GM12878 (cell line): ENCODE measurements at regions not wholly inside any gene's neighbourhood (a gene's known extent, or its start where the extent isn't known, plus 50 kb on each side); places are given as distances from the start of the nearest gene placed in this dataset.

Source experiments
- ATAC-seq: fragments of 200-7000 bp; cut with Tn5 transposase; 3 replicates; pipeline ENCODE4 v1.9.1; 2020; ENCODE audit warnings: mild to moderate bottlenecking, moderate library complexity
- BruUV-seq: library from RNA; stranded (reverse); fragments of 400-500 nt; replicated peaks from 2 replicates; lab custom pipeline; 2021; lab: Mats Ljungman, UMichigan
- CTCF ChIA-PET: fragments of 300-600 bp; sonication (Branson Sonifier 250); formaldehyde crosslinking; extraction: SDS; loops from one replicate; lab custom pipeline; 2021; ENCODE audit warnings: inconsistent platforms; lab: Yijun Ruan, JAX
- POLR2A ChIA-PET: fragments of 350-600 bp; formaldehyde crosslinking; extraction: SDS; loops from one replicate; lab custom pipeline; 2021; ENCODE audit warnings: inconsistent platforms; lab: Charles Lee
- RAD21 ChIA-PET: fragments of 300-600 bp; sonication (Branson Sonifier 250); formaldehyde crosslinking; loops from one replicate; lab custom pipeline; 2023; ENCODE audit warnings: antibody characterized with exemption; ENCODE audit not compliant: unreplicated experiment; lab: Charles Lee
- SMC1A ChIA-PET: fragments of 300-600 bp; sonication (Branson Sonifier 250); formaldehyde crosslinking; loops from one replicate; lab custom pipeline; 2023; ENCODE audit not compliant: unreplicated experiment, uncharacterized antibody; lab: Charles Lee
- DNase-seq: peaks from one replicate; pipeline ENCODE4 v3.0.0-alpha.2; 2011; ENCODE audit warnings: low read depth, low spot score
- FAIRE-seq: peaks from 3 replicates; lab custom pipeline; 2011; peaks lifted over from hg19 to GRCh38; lab: Jason Lieb, UNC
- H2AFZ ChIP-seq: 2 replicates; pipeline ENCODE4 v1.6.0; 2011; ENCODE audit warnings: low read depth, low read length, control low read depth; ENCODE audit not compliant: control insufficient read depth
- H3K27ac ChIP-seq: 2 replicates; pipeline ENCODE4 v1.5.1; 2011; ENCODE audit warnings: control low read depth; ENCODE audit not compliant: control insufficient read depth, insufficient read depth
- H3K27me3 ChIP-seq, 2 experiments: replicated peaks in 1 of 2; 2 replicates each; pipeline versions ENCODE4 v1.6.0 to v1.6.1; 2011; ENCODE audit warnings: low read length in 1 of 2; ENCODE audit not compliant: control insufficient read depth in 2 of 2, insufficient read depth in 2 of 2
- H3K36me3 ChIP-seq, 2 experiments: 2 replicates each; pipeline ENCODE4 v1.5.1; 2011; ENCODE audit warnings: low read length in 1 of 2; ENCODE audit not compliant: control insufficient read depth in 2 of 2, insufficient read depth in 2 of 2
- H3K4me1 ChIP-seq: 2 replicates; pipeline ENCODE4 v1.6.1; 2011; ENCODE audit warnings: mild to moderate bottlenecking, low read length, moderate library complexity, mixed read lengths; ENCODE audit not compliant: control insufficient read depth, insufficient read depth
- H3K4me2 ChIP-seq: 2 replicates; pipeline ENCODE4 v1.6.0; 2011; ENCODE audit warnings: control low read depth; ENCODE audit not compliant: control insufficient read depth, insufficient read depth
- H3K4me3 ChIP-seq: fragments of 200-600 bp; sonication (generic); 2 replicates; pipeline ENCODE4 v1.5.1; 2016
- H3K79me2 ChIP-seq: 2 replicates; pipeline ENCODE4 v1.6.0; 2011; ENCODE audit warnings: low read length; ENCODE audit not compliant: control insufficient read depth, insufficient read depth
- H3K9ac ChIP-seq: 2 replicates; pipeline ENCODE4 v1.8.0; 2011; ENCODE audit warnings: low read length, control low read depth, mixed read lengths; ENCODE audit not compliant: control insufficient read depth, insufficient read depth
- H3K9me3 ChIP-seq: replicated peaks from 3 replicates; pipeline ENCODE4 v1.5.1; 2011; ENCODE audit warnings: mild to moderate bottlenecking, low read length; ENCODE audit not compliant: control insufficient read depth, insufficient read depth
- H4K20me1 ChIP-seq: 2 replicates; pipeline ENCODE4 v1.6.0; 2011; ENCODE audit not compliant: control insufficient read depth, insufficient read depth
- BHLHE40 ChIP-seq, 2 experiments: fragments of 450-650 bp in 1 of 2; IDR thresholded peaks; 2 replicates each; pipeline ENCODE4 v1.6.1; 2011 to 2017; ENCODE audit warnings: low read depth in 2 of 2, borderline replicate concordance in 1 of 2, improper control_type of control experiment in 1 of 2, low read length in 1 of 2, mild to moderate bottlenecking in 1 of 2
- EP300 ChIP-seq, 2 experiments: fragments of 150-350 bp in 1 of 2; IDR thresholded peaks; 2 replicates each; pipeline ENCODE4 v1.6.1; 2011 to 2012; ENCODE audit warnings: low read depth in 2 of 2, low read length in 2 of 2, borderline replicate concordance in 1 of 2, improper control_type of control experiment in 1 of 2, inconsistent platforms in 1 of 2; ENCODE audit not compliant: control insufficient read depth in 1 of 2
- HDAC2 ChIP-seq: fragments of 200-600 bp; sonication (generic); IDR thresholded peaks from 2 replicates; pipeline ENCODE4 v1.6.1; 2017
- IKZF2 ChIP-seq, 2 experiments: fragments of 450-650 bp; IDR thresholded peaks; 2 replicates each; pipeline ENCODE4 v1.6.1; 2017; ENCODE audit warnings: mild to moderate bottlenecking in 2 of 2, moderate library complexity in 2 of 2
- SRF ChIP-seq, 2 experiments: IDR thresholded peaks; 2 replicates each; pipeline ENCODE4 v1.6.1; 2011; ENCODE audit warnings: low read depth in 2 of 2, low read length in 2 of 2, mild to moderate bottlenecking in 1 of 2, moderate library complexity in 1 of 2
- ZSCAN29 ChIP-seq: fragments of 450-650 bp; IDR thresholded peaks from 2 replicates; pipeline ENCODE4 v1.6.1; 2017; ENCODE audit warnings: mild to moderate bottlenecking, moderate library complexity
- WGBS: methylation state at CpG from one replicate; pipeline ENCODE4 v1.1.6; 2016; ENCODE audit warnings: low lambda C conversion rate; ENCODE audit not compliant: insufficient replicate concordance, insufficient coverage; ENCODE audit errors: missing lambda C conversion rate; 5-methylcytosine and 5-hydroxymethylcytosine counted together
- in situ Hi-C: fragments of 300-500 bp; cut with MboI; formaldehyde crosslinking; loops from 9 replicates; pipeline ENCODE4 v1.14.3; 2018; ENCODE audit warnings: mixed read lengths
- intact Hi-C: fragments of 100-400 bp; cut with micrococcal nuclease; formaldehyde crosslinking; loops from one replicate; pipeline ENCODE4 v1.14.2; 2022; ENCODE audit not compliant: unreplicated experiment
- TF ChIP-seq, protein P1 (sequence below): IDR thresholded peaks from 2 replicates; pipeline ENCODE4 v1.6.1; 2012; ENCODE audit warnings: improper control_type of control experiment, low read depth, low read length; ENCODE audit not compliant: insufficient replicate concordance
- TF ChIP-seq, protein P2 (sequence below): IDR thresholded peaks from 2 replicates; pipeline ENCODE4 v1.6.1; 2012; ENCODE audit warnings: low read depth, low read length, improper control_type of control experiment
- TF ChIP-seq, protein P3 (sequence below): fragments of 450-650 bp; IDR thresholded peaks from 2 replicates; pipeline ENCODE4 v1.6.1; 2016; ENCODE audit warnings: mild to moderate bottlenecking, moderate library complexity, borderline replicate concordance

DNA sequence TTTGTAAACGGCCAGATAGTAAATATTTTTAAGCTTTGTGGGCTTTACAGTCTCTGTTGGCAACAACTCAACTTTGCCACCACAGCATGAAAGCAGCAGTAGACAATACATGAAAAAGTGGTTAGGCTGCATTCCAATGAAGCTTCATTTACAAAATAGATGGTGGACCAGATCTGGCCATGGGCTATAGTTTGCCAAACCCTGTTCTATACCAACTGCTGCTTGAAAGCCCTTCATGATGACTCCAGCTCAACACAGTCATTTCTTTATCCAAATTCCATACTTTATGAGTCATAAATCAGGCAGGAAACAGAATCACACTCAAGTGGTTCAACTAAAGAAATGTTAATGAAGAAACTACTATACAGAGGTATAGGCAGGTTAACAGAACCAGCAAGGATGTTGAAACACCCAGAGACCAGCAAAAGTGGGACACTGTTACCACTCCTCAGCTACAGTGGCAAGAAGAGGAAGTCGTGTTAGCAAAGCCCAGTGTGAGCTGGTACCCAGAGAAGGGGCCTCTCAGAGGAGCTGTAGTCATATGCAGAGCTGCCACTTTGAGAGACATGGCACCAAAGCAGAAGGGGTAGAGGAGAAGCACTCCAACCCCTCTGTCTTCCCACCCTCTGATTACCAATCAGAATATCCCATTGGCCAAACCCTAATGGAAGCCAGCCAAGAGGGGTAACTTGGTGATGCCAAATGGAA lies 72.5 kb downstream of the PRLHR start (continued):
- TF ChIP-seq BHLHE40 (IDR thresholded peaks at IDR 0.05; ENCODE audit: borderline replicate concordance in 1 of 2, low read depth in 2 of 2, low read length in 1 of 2), result no peak
- TF ChIP-seq, protein P1, sequence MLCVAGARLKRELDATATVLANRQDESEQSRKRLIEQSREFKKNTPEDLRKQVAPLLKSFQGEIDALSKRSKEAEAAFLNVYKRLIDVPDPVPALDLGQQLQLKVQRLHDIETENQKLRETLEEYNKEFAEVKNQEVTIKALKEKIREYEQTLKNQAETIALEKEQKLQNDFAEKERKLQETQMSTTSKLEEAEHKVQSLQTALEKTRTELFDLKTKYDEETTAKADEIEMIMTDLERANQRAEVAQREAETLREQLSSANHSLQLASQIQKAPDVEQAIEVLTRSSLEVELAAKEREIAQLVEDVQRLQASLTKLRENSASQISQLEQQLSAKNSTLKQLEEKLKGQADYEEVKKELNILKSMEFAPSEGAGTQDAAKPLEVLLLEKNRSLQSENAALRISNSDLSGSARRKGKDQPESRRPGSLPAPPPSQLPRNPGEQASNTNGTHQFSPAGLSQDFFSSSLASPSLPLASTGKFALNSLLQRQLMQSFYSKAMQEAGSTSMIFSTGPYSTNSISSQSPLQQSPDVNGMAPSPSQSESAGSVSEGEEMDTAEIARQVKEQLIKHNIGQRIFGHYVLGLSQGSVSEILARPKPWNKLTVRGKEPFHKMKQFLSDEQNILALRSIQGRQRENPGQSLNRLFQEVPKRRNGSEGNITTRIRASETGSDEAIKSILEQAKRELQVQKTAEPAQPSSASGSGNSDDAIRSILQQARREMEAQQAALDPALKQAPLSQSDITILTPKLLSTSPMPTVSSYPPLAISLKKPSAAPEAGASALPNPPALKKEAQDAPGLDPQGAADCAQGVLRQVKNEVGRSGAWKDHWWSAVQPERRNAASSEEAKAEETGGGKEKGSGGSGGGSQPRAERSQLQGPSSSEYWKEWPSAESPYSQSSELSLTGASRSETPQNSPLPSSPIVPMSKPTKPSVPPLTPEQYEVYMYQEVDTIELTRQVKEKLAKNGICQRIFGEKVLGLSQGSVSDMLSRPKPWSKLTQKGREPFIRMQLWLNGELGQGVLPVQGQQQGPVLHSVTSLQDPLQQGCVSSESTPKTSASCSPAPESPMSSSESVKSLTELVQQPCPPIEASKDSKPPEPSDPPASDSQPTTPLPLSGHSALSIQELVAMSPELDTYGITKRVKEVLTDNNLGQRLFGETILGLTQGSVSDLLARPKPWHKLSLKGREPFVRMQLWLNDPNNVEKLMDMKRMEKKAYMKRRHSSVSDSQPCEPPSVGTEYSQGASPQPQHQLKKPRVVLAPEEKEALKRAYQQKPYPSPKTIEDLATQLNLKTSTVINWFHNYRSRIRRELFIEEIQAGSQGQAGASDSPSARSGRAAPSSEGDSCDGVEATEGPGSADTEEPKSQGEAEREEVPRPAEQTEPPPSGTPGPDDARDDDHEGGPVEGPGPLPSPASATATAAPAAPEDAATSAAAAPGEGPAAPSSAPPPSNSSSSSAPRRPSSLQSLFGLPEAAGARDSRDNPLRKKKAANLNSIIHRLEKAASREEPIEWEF, result no peak

DNA sequence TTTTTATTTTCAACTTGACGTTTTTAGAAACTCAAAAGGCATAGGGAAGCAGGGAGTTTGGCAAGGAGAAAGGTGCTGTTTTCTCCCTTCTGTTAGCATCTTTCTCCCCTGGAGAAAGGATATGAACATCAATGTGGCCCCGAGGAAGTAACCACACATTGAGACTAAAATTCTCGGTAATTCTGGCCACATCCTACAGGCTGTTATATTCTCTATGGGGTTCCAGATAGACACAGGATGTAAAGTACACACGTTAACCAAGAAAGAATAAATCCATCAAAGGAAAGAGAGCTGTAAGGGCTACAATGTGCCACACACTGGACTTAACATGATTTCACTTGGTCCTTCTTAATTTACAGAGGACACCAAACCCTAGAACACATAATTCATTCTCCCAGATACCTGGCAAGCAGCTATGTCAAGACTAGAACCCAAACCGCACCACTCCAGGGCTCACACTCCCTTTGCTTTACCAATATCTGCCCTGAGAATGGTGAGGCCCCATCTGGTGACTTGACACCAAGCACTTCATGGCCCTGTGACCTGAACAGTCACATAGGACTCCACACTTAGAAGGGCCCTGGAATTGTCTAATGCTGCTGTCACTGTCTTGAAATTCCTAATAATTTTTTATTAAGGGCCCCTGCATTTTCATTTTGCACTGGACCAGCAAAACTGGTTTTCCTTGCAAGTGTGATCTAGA lies 73.9 kb downstream of the PRLHR start:
- no peak overlapping the region for H3K4me2 ChIP-seq
- no peaks in the 10 kb centered on the region for H3K36me3 ChIP-seq
- H4K20me1 ChIP-seq, result no peaks in the 10 kb centered on the region
- H2AFZ ChIP-seq, result no peak overlapping the region
- no peak for DNase-seq
- FAIRE-seq, result no peak
- H3K9ac ChIP-seq, result no peak overlapping the region
- no peaks in the 10 kb centered on the region for H3K4me1 ChIP-seq
- ChIA-PET RAD21 (no interaction called here), CTCF (interaction anchor here (0.8 kb wide), 1 partner anchor 12 kb away, joined by 3 read pairs; no protein-coding TSS in a partner anchor), SMC1A (interaction anchor here (1.5 to 1.9 kb wide), 2 partner anchors 11 to 12 kb away, joined by 3 to 4 read pairs; no protein-coding TSS in a partner anchor), POLR2A (no interaction called here)
- no TSS peak for BruUV-seq
- no peaks in the 10 kb centered on the region for H3K27me3 ChIP-seq
- 9% methylated on average over 5 of the region's 5 CpGs for WGBS
- no peaks in the 10 kb centered on the region for H3K79me2 ChIP-seq
- in situ Hi-C loops, result no loop called here
- H3K9me3 ChIP-seq, result no peaks in the 10 kb centered on the region
- intact Hi-C loops, result no loop called here
- no peak for ATAC-seq
- no peak overlapping the region for H3K27ac ChIP-seq
- H3K4me3 ChIP-seq, result no peak overlapping the region
- TF ChIP-seq IKZF2 (IDR thresholded peaks at IDR 0.05), result no peak
- TF ChIP-seq, protein P2, sequence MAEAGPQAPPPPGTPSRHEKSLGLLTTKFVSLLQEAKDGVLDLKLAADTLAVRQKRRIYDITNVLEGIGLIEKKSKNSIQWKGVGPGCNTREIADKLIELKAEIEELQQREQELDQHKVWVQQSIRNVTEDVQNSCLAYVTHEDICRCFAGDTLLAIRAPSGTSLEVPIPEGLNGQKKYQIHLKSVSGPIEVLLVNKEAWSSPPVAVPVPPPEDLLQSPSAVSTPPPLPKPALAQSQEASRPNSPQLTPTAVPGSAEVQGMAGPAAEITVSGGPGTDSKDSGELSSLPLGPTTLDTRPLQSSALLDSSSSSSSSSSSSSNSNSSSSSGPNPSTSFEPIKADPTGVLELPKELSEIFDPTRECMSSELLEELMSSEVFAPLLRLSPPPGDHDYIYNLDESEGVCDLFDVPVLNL, result no peak
- no peak for TF ChIP-seq ZSCAN29
- TF ChIP-seq SRF (IDR thresholded peaks at IDR 0.05; ENCODE audit: low read depth in 2 of 2, low read length in 2 of 2), result no peak
- no peak for TF ChIP-seq HDAC2
- TF ChIP-seq, protein P3, sequence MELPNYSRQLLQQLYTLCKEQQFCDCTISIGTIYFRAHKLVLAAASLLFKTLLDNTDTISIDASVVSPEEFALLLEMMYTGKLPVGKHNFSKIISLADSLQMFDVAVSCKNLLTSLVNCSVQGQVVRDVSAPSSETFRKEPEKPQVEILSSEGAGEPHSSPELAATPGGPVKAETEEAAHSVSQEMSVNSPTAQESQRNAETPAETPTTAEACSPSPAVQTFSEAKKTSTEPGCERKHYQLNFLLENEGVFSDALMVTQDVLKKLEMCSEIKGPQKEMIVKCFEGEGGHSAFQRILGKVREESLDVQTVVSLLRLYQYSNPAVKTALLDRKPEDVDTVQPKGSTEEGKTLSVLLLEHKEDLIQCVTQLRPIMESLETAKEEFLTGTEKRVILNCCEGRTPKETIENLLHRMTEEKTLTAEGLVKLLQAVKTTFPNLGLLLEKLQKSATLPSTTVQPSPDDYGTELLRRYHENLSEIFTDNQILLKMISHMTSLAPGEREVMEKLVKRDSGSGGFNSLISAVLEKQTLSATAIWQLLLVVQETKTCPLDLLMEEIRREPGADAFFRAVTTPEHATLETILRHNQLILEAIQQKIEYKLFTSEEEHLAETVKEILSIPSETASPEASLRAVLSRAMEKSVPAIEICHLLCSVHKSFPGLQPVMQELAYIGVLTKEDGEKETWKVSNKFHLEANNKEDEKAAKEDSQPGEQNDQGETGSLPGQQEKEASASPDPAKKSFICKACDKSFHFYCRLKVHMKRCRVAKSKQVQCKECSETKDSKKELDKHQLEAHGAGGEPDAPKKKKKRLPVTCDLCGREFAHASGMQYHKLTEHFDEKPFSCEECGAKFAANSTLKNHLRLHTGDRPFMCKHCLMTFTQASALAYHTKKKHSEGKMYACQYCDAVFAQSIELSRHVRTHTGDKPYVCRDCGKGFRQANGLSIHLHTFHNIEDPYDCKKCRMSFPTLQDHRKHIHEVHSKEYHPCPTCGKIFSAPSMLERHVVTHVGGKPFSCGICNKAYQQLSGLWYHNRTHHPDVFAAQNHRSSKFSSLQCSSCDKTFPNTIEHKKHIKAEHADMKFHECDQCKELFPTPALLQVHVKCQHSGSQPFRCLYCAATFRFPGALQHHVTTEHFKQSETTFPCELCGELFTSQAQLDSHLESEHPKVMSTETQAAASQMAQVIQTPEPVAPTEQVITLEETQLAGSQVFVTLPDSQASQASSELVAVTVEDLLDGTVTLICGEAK, result no peak
- no peak for TF ChIP-seq EP300 (IDR thresholded peaks at IDR 0.05; ENCODE audit: borderline replicate concordance in 1 of 2, control insufficient read depth in 1 of 2, low read depth in 2 of 2, low read length in 2 of 2)
